ENCODE measurements at regions not wholly inside any gene's neighbourhood (a gene's known extent, or its start where the extent isn't known, plus 50 kb on each side); places are given as distances from the start of the nearest gene placed in this dataset.

DNA sequence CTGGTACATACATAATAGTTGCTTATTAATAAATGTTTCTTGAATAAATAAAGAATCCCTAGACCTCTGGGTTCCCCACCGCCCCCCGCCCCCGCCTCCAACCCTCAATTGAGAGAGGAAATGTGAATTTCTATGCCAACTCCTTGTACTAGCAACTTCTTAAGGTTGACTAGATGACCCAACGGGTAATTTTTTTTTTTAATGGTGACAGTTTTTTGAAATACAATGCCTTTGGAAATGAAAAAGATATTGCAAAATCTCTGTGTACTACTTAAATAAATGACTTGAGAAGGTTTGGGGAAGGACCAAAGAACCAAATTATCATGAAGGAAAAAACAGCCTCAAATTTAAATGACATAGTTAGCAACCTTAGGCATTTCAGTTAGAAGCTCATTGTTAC is 640.3 kb downstream of the TBC1D4 start:
- TF ChIP-seq CTCF (IDR thresholded peaks at IDR 0.05) (no peak), EP300 (IDR thresholded peaks at IDR 0.05; ENCODE audit: low read depth) (no peak)
